ENCODE measurements at regions not wholly inside any gene's neighbourhood (a gene's known extent, or its start where the extent isn't known, plus 50 kb on each side); places are given as distances from the start of the nearest gene placed in this dataset.
"Not testable (repeated sequence)": the region's sequence is repeated elsewhere in the genome, so short reads cannot be mapped to it uniquely, and the experiment has no call there.

DNA sequence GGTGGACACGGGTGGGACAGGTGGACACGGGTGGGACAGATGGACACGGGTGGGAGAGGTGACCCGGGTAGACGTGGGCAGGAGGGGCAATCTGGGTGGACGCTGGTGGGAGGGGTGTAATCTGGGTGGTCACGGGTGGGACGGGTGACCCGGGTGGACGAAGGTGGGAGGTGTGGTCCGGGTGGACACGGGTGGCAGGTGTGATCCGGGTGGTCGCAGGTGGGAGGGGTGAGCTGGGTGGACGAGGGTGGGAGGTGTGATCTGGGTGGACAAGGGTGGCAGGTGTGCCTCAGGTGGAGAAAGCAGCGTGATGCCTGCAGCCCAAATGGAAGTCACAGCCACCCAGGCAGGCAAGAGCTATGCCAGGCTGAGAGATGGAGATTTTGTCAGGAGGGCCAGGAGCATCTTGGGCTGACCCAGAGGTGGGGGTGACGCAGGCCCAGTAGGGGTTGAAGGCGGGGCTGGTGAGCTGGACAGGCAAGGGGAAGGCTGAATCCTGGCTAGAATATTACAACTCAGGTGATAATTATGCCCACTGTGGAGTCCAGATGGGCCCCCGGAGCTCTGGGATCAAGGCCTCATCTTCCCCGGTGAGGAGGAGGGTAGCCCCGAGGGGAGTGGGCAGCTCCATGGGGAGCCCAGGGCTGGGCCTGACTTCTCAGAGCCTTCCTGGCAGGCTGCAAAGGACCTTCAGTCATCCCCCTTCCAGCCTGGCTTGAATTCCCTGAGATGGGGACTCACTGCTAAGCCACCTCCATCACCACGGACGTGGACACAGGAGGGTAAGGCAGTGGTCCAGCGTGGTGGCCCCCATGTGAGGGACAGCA, 100.0 kb downstream of the ADRA2C start:
- DNase-seq (ENCODE audit: low read depth) = no peak

DNA sequence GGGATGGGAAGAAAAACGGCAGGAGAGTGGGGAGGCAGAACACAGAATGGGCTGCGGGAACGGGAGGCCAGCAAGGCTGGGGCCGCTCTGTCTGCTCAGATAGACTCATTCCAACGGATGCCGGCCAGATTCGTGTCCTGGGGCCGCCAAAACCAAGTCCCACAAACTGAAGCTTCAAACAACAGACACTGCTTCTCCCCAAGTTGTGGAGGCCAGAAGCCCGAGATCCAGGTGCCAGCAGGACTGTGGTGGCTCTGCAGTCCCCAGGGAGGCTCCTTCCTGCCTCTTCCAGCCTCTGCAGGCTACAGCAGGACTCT, 100.6 kb downstream of the ADRA2C start:
- no peak for DNase-seq (ENCODE audit: low read depth)

DNA sequence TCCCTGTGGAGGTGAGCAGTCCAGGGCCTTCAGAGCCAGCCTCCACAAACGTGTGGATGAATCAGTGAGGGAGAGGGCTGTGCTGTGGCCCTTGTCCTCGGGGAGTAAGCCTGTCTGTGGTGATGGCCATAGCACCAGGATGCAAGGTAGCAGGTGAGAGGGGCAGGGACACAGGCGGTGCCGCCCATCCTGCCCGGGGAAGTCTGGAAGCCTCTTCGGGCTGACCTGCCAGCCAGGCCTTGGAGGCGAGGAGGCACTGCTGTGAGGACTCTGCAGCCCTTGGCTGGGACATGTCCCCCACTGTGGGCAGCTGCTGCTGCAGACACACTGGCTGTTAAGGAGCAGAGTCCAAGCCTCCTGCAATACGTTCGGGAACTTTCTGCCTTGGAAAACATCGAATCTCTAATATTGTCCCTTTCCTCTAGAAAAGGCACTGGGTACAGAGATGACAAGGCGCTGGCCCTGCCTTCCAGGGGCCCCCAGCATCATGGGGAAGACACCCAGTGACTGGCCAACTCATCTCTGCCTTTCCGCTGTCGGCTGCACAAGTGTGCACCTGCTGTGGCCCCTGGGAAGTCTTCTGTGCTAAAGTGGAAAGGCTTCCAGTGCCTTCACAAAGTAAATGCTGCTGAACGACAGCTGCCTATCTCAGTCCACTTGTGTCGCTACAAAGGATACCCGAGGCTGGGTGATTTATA, 101.4 kb downstream of the ADRA2C start:
- no peak for DNase-seq (ENCODE audit: low read depth)

DNA sequence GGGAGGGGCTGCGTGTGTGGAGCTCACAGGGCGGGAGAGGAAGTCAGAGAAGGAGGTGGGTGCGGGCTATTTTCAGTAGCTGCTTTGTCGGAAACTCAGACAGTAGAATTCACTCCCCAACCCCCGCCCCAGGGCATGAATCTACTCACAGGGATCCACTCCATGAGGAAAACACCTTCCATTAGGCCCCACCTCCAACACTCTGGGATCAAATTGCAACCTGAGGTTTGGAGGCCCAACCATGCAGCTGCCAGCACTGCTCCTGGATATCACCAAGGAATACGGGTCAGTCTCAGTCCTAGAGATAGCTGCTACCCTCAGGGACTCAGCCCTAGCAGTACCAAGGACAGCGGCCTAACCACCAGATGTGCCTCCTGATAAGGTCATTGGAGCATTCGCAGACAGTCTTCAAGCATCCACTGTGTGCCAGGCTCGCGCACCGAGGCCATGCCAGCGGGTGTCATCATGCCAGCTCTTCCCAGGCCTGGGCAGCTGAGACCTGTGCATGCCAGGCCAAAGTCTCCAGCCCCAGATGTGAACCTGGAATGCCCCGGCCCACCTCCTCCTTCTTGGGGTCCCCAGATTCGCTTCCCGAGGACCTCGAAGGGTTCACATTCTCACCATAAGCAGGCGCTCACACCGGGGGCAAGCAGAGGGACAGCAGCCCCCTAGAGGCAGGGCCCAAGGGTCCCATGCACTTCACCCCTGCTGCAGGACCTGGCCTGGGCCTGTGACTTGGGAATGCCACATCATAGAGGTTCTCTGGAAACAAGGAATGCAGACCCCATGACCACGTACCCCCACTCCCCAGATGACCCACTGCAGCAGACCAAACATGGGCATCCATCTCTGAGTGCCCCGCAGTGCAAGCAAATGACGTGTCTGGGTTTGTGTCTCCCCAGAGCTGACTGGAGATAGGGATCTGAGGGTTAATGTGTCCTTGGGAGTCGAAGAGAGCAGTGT, 102.3 kb downstream of the ADRA2C start:
- no peak for DNase-seq (ENCODE audit: low read depth)

DNA sequence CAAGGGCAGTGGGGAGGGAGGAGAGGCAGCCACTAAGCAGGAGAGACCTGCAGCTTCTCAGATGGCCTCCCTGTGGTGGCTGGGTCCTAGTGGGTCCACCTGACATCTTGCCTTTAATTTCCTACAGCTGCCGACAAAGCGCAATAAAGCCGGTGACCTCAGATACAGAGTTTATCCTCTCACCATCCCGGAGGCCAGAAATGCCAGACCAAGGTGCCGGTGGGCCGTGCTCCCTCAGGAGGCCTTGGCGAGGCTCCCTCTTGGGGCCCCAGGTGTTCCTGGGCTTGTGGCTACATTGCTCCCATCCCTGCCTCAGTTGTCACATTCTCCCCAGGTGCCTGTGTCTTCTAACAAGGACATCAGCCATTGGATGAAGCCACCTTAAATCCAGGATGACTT, 103.0 kb downstream of the ADRA2C start:
- DNase-seq (ENCODE audit: low read depth) = no peak

DNA sequence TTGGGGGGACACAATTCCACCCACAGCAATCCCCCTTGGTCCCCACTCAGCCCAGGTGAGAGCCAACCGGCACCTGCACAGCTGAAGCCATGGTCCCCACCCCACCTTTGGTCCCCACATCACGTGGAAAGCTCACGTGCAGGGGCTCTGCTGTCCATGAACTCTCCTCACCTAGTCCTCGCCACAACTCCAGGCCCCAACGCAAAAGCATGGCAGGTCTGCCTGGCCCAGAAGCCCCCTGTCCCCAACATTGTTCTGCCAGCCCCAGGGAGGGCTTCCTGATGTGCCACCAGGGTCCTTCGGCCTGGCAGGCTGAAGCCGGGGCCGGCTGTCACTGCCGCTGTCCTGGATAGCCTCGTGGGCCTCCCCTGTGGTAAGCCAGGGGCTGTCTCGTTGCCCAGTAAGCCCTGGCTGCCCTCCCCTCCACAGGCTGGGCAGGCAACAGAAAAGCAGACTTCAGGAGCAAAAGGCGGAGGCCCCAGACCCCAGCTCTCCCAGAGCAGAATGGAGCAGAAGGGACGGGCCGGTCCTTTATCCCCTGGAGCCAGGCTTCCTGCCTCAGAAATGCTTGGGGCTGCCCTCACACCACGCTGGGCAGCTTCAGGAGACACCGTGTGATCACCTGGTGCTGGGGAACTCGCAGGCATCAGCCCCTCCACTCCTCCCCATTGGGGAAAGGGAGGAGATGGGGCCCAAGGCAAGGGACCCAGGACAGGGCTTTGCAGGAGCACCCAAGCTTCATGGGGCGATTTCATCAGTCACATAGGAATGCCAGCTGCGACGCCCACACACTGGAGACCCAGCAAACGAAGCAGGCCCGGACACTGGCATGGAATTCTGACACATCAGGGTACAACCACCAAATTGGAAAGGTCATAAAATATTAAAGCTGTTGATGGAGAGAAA, 103.7 kb downstream of the ADRA2C start:
- DNase-seq (ENCODE audit: low read depth) = no peak

DNA sequence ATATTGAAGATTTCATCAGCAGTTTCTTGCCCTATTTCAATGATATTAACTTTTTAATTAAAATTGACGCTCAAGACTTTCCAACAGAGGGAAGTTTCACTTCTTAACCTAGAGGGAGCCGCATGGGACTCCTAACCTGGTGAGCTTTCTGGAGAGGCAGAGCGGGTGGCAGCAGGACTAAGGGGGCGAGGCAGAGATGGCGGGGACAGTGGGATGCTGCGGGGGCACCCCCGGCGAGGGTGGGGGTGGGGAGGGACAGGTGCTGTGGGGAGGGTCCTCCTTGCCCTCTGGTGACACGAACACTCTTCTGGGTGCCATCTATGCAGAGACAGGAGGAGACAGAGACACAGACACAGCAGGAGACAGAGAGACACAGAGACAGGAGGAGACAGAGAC, 104.4 kb downstream of the ADRA2C start:
- DNase-seq (ENCODE audit: low read depth) = no peak

DNA sequence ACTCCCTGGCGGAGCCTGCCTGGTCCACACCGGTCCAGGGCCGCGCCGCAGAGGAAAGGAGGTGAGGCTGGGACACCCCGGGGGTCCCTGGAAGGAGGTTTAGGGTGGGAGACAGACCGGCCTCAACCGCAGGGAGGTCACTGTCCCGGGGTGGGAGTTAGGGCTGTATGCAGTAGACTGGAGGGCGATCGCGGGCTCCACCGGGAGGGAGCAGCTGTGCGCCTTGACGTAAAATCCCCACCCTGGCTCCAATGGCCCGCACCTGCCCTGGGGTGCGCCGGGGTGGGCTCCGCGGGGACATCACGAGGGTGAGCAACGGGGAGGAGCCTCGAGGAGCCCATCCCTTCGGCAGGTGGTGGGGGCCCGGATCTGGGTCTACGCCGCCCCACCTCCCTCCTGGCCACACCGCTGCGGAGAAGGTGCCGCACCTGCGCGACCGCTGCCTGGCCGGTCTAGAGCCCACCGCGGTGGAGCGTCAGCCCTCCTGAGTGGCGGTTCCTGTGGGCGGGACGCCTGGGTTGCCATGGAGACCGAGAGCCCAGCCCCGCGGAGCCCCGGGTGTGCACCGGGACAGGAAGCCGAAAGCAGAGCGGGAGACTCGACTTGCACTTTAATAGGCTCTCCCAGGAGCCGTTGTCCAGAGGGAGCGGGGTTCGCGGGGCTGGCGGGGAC, 105.1 kb downstream of the ADRA2C start:
- no peak for DNase-seq (ENCODE audit: low read depth)

DNA sequence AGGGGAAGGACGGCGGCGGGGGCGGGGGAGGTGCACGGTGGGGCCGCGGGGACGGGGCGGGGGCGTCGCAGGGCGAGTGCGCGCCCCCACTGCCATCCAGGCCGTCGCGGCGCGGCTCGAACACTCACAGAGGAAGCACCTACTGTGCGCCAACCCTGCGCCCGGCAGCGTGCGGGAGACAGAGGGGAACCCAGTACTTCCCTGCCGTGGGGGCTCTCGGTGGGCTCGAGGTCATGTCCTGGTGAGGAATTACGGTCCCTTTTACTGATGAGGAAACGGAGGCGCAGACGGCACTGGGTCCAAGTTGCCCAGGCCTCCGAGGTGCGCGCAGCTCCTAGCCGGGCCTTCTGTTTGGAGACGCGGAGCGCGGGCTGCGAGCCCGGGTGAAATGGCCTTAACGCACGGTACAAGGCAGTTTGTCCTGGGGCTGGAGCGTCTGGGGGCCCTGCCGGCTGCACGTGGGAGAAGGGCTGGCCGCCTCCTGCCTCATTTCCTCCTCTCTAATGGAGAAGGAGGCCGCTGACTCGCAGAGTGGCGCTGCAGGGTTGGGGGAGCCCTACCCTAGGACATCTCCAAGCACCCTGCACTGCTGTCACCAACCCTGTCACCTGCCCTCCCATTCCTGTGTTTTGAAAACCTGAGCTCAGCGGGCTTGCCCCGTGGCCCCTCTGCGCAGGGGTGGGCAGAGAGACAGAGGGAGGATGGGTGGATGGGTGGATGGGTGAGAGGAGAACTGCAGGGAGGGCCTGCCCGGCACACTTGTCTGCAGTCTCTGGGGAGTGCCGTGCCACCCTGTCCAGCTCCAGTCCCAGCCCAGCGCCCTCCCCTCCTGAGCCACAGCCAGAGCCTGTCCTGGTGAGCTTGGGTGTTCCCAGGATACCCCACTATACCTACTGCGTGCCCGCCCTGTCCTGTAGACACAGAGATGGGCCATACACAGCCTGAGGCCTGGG, 106.0 kb downstream of the ADRA2C start:
- DNase-seq (ENCODE audit: low read depth) = no peak

DNA sequence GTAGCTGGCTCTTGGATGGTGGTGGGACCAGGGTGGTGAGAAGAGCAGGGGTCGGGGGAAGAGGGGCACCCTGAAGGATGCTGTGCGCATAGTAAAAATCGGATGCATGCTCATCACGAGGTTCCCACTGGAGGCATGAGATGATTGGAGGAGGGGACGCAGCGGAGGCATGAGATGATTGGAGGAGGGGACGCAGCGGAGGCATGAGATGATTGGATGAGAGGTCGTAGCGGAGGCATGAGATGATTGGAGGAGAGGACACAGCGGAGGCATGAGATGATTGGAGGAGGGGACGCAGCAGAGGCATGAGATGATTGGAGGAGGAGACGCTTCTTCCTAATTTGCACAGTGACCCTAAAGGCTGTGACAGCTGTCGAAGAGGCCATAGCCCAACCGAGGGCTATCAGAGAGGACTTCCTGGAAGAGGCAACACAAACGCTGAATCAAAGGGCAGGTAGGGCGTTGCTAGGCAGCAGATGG, 106.7 kb downstream of the ADRA2C start:
- no peak for DNase-seq (ENCODE audit: low read depth)

DNA sequence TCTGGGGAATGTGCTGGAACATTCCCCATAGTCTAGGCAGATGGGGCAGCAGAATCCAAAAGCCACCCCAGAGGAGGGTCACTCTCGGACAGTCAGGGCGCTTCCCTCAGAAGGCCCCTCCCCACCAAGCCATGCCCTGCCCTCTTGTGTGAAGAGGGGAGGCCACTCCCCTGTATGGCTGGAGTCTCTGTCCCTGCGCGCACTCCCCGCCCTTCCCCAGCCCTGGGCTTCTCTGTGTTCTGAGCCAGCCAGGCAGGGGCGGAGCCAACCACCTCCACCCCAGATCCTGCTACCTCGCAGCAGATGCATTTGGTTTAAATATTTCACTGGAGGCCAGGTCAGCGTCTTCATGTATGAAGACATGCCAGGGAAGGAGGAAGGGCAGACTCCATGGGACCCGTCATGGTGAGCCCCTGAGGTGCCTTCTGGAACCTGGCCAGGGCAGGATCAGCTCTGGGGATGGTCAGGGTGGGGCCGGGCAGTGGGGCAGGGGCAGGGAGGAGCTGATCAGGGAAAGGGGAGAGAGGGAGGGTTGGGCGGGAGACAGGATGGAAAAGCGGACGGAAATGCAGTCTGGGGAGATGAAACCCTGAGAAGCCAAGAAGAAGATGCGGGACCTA, 107.3 kb downstream of the ADRA2C start:
- DNase-seq (ENCODE audit: low read depth) = no peak

DNA sequence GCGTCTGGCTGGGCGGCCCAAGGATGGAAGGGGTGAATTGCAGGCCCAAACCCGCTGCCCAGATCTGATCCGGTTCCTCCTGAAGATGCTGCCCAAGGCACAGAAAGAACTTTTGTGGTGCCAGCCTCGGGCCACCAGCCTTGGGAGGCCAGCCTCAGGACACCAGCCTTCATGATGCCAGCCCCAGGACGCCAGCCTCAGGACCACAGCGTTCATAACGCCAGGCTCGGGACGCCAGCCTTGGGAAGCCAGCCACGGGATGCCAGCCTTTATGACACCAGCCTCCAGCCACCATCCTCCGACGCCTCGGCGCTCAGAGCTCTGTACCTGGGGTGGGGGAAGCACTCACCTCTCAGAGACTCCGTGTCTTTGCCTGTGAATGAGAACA, 107.8 kb downstream of the ADRA2C start:
- no peak for DNase-seq (ENCODE audit: low read depth)

DNA sequence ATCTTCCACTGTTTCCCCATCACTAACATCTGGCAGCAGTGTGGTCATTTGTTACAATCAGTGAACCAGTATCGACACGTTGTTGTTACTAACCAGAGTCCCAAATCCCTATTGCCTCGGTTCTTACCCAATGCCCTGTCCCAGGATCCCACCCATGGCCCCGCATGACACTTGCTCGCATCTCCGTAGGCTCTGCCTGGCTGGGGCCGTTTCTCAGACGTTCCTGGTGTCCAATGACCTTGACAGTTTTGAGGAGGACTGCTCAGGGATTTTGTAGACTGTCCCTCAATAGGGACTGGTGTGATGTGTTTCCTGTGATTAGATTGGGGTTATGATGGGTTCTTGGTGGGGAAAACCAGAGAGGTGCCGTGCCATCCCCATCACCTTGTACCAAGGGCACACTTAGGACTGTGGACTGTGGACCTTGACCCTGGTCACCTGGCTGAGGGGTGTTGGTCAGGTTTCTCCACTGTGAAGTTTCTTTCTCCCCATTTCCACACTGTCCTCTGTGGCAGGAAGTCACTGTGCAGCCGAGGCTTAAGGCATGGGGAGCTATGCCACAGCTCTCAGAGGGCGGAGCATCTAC, 108.4 kb downstream of the ADRA2C start:
- DNase-seq (ENCODE audit: low read depth) = no peak

DNA sequence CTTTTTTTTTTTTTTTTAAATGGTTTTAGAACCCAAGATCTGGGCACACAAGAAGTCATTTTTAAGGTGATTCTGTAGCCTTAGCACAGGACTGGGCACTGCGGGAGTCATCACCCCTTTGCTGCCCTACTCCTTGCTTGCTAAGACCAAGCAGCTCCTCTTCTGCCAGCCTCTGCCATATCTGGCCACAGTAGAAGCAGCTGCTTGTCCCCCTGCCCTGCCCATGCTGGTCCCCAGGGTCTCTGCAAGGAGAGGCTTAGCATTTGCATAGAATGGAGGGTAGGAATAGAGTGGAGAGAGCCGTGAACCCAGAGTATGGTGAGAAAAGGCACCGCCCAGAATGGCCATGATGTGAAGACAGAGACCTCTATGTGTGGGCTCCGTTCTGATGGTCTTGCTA, 109.3 kb downstream of the ADRA2C start:
- no peak for DNase-seq (ENCODE audit: low read depth)

DNA sequence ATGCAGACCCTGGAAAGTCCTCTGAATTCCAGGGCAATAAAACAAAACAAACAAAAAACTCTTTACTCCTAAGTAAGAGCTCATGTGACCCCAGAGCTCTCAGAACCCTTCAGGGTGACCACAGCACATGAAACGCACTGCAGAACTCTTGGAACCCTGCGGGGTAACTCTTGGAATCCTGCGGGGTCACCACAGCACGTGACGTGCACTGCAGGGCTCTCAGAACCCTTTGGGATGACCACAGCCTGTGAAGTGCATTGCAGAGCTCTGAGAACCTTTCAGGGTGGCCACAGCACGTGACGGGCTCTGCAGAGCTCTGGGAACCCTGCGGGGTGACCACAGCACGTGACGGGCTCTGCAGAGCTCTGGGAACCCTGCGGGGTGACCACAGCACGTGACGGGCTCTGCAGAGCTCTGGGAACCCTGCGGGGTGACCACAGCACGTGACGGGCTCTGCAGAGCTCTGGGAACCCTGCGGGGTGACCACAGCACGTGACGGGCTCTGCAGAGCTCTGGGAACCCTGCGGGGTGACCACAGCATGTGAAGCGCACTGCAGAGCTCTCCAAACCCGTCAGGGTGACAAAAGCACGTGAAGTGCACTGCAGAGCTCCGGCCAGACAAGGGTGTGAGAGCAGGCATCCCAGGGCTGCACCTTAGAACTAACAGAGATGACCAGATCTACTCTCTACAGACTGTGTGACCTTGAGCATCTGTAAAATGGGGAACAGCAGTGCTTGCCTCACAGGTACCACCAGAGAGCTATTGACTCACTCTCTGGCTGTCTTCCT, 110.1 kb downstream of the ADRA2C start:
- DNase-seq (ENCODE audit: low read depth) = not testable (repeated sequence)

DNA sequence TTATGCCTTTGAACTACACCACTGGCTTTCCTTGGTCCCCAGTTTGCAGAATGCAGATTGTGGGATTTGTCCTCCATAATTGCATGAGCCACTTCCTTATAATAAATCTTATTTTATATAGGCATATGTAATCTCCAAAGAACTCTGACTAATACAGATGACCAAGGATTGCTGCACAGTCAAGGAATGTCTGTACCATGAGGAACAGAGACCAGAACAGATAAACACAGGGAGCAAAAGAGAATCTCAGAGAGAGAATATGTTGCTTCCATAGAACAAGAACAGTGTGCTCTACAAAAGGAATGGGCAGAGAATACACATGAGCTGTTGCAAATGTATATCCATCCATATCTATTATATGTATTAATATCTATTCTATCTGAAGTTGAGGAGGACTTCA, 111.1 kb downstream of the ADRA2C start:
- DNase-seq (ENCODE audit: low read depth) = no peak

DNA sequence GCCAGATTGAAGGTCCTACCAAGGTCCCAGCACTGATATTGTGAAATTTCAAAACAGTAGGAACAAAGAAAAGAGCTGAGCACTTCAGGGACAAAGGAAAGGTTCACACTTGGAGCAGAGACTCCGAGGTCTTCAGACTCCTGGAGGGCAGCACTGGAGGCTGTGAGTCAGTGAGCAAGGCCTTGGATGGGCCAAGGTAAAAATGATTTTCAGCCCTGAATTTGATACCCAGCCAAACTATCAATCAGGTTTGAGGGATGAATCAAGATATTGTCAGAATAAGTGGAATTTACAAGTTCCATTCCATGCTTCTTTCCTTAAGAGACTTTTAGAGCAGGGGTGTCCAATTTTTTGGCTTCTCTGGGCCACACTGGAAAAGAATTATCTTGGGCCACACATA, 111.7 kb downstream of the ADRA2C start:
- DNase-seq (ENCODE audit: low read depth) = no peak
